IMR-90 (cell line): ENCODE measurements at regions not wholly inside any gene's neighbourhood (a gene's known extent, or its start where the extent isn't known, plus 50 kb on each side); places are given as distances from the start of the nearest gene placed in this dataset.

Experiments used
- ATAC-seq: fragments of 200-7000 bp; cut with Tn5 transposase; 2 replicates; pipeline ENCODE4 v1.9.1; 2020; ENCODE audit warnings: low read depth, mild to moderate bottlenecking, moderate library complexity
- BruUV-seq: library from RNA; stranded (reverse); fragments of 400-500 nt; replicated peaks from 2 replicates; lab custom pipeline; 2021; lab: Mats Ljungman, UMichigan
- CTCF ChIA-PET: fragments of 300-600 bp; formaldehyde crosslinking; extraction: SDS; loops from one replicate; lab custom pipeline; 2021; ENCODE audit warnings: antibody characterized with exemption; lab: Yijun Ruan, JAX
- POLR2A ChIA-PET: fragments of 300-600 bp; sonication (Branson Sonifier 250); formaldehyde crosslinking; loops from one replicate; lab custom pipeline; 2022; ENCODE audit warnings: antibody characterized with exemption; ENCODE audit not compliant: unreplicated experiment; lab: Charles Lee
- DNase-seq: peaks from one replicate; pipeline ENCODE4 v3.0.0; 2013
- H2AFZ ChIP-seq: replicated peaks from 2 replicates; pipeline ENCODE3; 2013; ENCODE audit warnings: low read length, mild to moderate bottlenecking; ENCODE audit not compliant: poor library complexity
- H2AK5ac ChIP-seq: 2 replicates; pipeline ENCODE4 v1.6.1; 2013; ENCODE audit warnings: low read depth, low read length, inconsistent platforms
- H2AK9ac ChIP-seq: replicated peaks from 2 replicates; pipeline ENCODE3; 2013; ENCODE audit warnings: mild to moderate bottlenecking, low read depth, low read length, moderate library complexity; ENCODE audit not compliant: poor library complexity
- H2BK120ac ChIP-seq: 2 replicates; pipeline ENCODE4 v1.6.1; 2013; ENCODE audit warnings: low read depth, low read length, inconsistent platforms
- H2BK15ac ChIP-seq: 3 replicates; pipeline ENCODE4 v1.6.1; 2013; ENCODE audit warnings: low read depth, low read length, inconsistent platforms
- H2BK20ac ChIP-seq: 2 replicates; pipeline ENCODE4 v1.6.1; 2013; ENCODE audit warnings: low read depth, mild to moderate bottlenecking, inconsistent platforms, low read length, moderate library complexity
- H2BK5ac ChIP-seq: 2 replicates; pipeline ENCODE4 v1.6.1; 2013; ENCODE audit warnings: mild to moderate bottlenecking, low read depth, low read length, inconsistent platforms; ENCODE audit not compliant: poor library complexity, severe bottlenecking
- H3K14ac ChIP-seq: replicated peaks from 2 replicates; pipeline ENCODE4 v1.6.1; 2013; ENCODE audit warnings: low read depth, low read length, inconsistent platforms
- H3K18ac ChIP-seq: 2 replicates; pipeline ENCODE4 v1.6.1; 2013; ENCODE audit warnings: low read depth, low read length, control low read depth
- H3K23ac ChIP-seq: 2 replicates; pipeline ENCODE4 v1.6.1; 2013; ENCODE audit warnings: low read depth, low read length, inconsistent platforms
- H3K27ac ChIP-seq: 2 replicates; pipeline ENCODE4 v1.5.1; 2013; ENCODE audit warnings: mild to moderate bottlenecking, control low read depth, low read length; ENCODE audit not compliant: insufficient read depth
- H3K27me3 ChIP-seq: 2 replicates; pipeline ENCODE4 v1.6.1; 2013; ENCODE audit warnings: low read length; ENCODE audit not compliant: control insufficient read depth, insufficient read depth
- H3K36me3 ChIP-seq: 2 replicates; pipeline ENCODE4 v1.6.1; 2013; ENCODE audit warnings: low read length, mixed read lengths; ENCODE audit not compliant: control insufficient read depth, insufficient read depth
- H3K4ac ChIP-seq: 2 replicates; pipeline ENCODE4 v1.6.1; 2013; ENCODE audit warnings: low read depth, low read length, inconsistent platforms
- H3K4me1 ChIP-seq: 2 replicates; pipeline ENCODE4 v1.6.1; 2013; ENCODE audit warnings: low read length, mixed read lengths; ENCODE audit not compliant: control insufficient read depth, insufficient read depth
- H3K4me2 ChIP-seq: 2 replicates; pipeline ENCODE4 v1.6.1; 2013; ENCODE audit warnings: low read depth, mild to moderate bottlenecking, control low read depth, low read length, moderate library complexity
- H3K4me3 ChIP-seq: 2 replicates; pipeline ENCODE4 v1.5.1; 2013; ENCODE audit warnings: low read depth, mild to moderate bottlenecking, control low read depth, low read length, moderate library complexity; ENCODE audit not compliant: insufficient read depth
- H3K56ac ChIP-seq: 2 replicates; pipeline ENCODE4 v1.6.1; 2013; ENCODE audit warnings: low read length, inconsistent platforms; ENCODE audit not compliant: insufficient read depth; ENCODE audit errors: extremely low read depth
- H3K79me1 ChIP-seq, 2 experiments: 2 replicates each; pipeline ENCODE4 v1.6.1; 2013; ENCODE audit warnings: low read length in 2 of 2, inconsistent platforms in 1 of 2, low read depth in 1 of 2
- H3K9ac ChIP-seq: 2 replicates; pipeline ENCODE4 v1.6.1; 2013; ENCODE audit warnings: low read depth, low read length, control low read depth
- H3K9me1 ChIP-seq: 2 replicates; pipeline ENCODE4 v1.6.1; 2013; ENCODE audit warnings: low read length, inconsistent platforms; ENCODE audit not compliant: insufficient read depth
- H3K9me3 ChIP-seq: 2 replicates; pipeline ENCODE4 v1.6.1; 2013; ENCODE audit warnings: low read length; ENCODE audit not compliant: control insufficient read depth, insufficient read depth
- H4K20me1 ChIP-seq: 2 replicates; pipeline ENCODE4 v1.6.1; 2013; ENCODE audit warnings: low read length, inconsistent platforms; ENCODE audit not compliant: insufficient read depth
- H4K5ac ChIP-seq: 2 replicates; pipeline ENCODE4 v1.6.1; 2013; ENCODE audit warnings: mild to moderate bottlenecking, low read depth, low read length, control low read depth
- H4K8ac ChIP-seq, 2 experiments: 2 replicates each; pipeline ENCODE4 v1.6.1; 2013; ENCODE audit warnings: low read depth in 2 of 2, low read length in 2 of 2, control low read depth in 1 of 2, inconsistent platforms in 1 of 2
- H4K91ac ChIP-seq: 2 replicates; pipeline ENCODE4 v1.6.1; 2013; ENCODE audit warnings: low read depth, low read length, inconsistent platforms; ENCODE audit not compliant: insufficient read depth
- BHLHE40 ChIP-seq: fragments of 150-350 bp; IDR thresholded peaks from 2 replicates; pipeline ENCODE4 v1.6.1; 2016; ENCODE audit warnings: mild to moderate bottlenecking, low read depth, low read length
- CHD1 ChIP-seq: IDR thresholded peaks from 2 replicates; pipeline ENCODE4 v1.6.1; 2012; ENCODE audit warnings: low read depth, low read length, improper control_type of control experiment
- CTCF ChIP-seq: conservative IDR thresholded peaks from 2 replicates; pipeline ENCODE4 v1.5.1; 2012; ENCODE audit warnings: mild to moderate bottlenecking, low read depth, low read length, improper control_type of control experiment
- ELK1 ChIP-seq: fragments of 150-350 bp; IDR thresholded peaks from 2 replicates; pipeline ENCODE4 v1.6.1; 2016; ENCODE audit warnings: low read depth, mild to moderate bottlenecking, low read length, moderate library complexity, borderline replicate concordance
- FOS ChIP-seq: fragments of 150-350 bp; IDR thresholded peaks from 2 replicates; pipeline ENCODE4 v1.6.1; 2016; ENCODE audit warnings: low read depth, low read length
- MAFK ChIP-seq: IDR thresholded peaks from 2 replicates; pipeline ENCODE4 v1.6.1; 2012; ENCODE audit warnings: low read depth, low read length, improper control_type of control experiment
- NFE2L2 ChIP-seq: fragments of 150-350 bp; IDR thresholded peaks from 2 replicates; pipeline ENCODE4 v1.6.1; 2016; ENCODE audit warnings: low read depth, mild to moderate bottlenecking, low read length
- POLR2A ChIP-seq: IDR thresholded peaks from 2 replicates; pipeline ENCODE4 v1.6.1; 2012; ENCODE audit warnings: mild to moderate bottlenecking, low read depth, low read length
- RCOR1 ChIP-seq: IDR thresholded peaks from 2 replicates; pipeline ENCODE4 v1.6.1; 2012; ENCODE audit warnings: mild to moderate bottlenecking, low read length, improper control_type of control experiment; ENCODE audit not compliant: insufficient replicate concordance
- RFX5 ChIP-seq: IDR thresholded peaks from 2 replicates; pipeline ENCODE4 v1.8.0; 2012; ENCODE audit warnings: low read depth, mild to moderate bottlenecking, low read length, moderate library complexity
- SMC3 ChIP-seq: fragments of 150-350 bp; IDR thresholded peaks from 2 replicates; pipeline ENCODE4 v1.6.1; 2016; ENCODE audit warnings: low read depth, mild to moderate bottlenecking, antibody characterized with exemption, low read length, moderate library complexity
- WGBS, 2 experiments: methylation state at CpG; one replicate each; pipeline versions ENCODE4 v1.1.5 to v1.1.7; 2013; ENCODE audit warnings: missing lambda C conversion rate in 2 of 2; ENCODE audit not compliant: insufficient read length in 1 of 2; ENCODE audit errors: extremely low coverage in 2 of 2; 5-methylcytosine and 5-hydroxymethylcytosine counted together
- dilution Hi-C: fragments of 300-500 bp; cut with HindIII; formaldehyde crosslinking; loops from one replicate; pipeline ENCODE4 v1.14.3; 2018; ENCODE audit warnings: low sequenced_read_pairs; ENCODE audit not compliant: unreplicated experiment
- in situ Hi-C: fragments of 300-500 bp; cut with MboI; formaldehyde crosslinking; loops from 3 replicates; pipeline ENCODE4 v1.14.3; 2019; ENCODE audit warnings: low sequenced_read_pairs, inconsistent platforms, mixed read lengths
- intact Hi-C: fragments of 100-400 bp; cut with micrococcal nuclease; formaldehyde crosslinking; loops from 2 replicates; pipeline ENCODE4 v1.10.0; 2022

GRCh38 chr13:107459430-107459829, 755.9 kb downstream of the LIG4 start:
- Histone ChIP-seq H2AK9ac (no peak overlapping the region), H3K27me3 (no peaks in the 10 kb centered on the region), H2BK5ac (peak overlapping the region; percentile 50), H3K18ac (no peak overlapping the region), H2AK5ac (peak overlapping the region; percentile 61), H4K8ac (peak overlapping the region in 1 of 2 experiments; percentile 74; a peak in 1 of 4 replicates), H4K5ac (no peak overlapping the region), H3K36me3 (no peaks in the 10 kb centered on the region; the same call in 1 of the 2 replicates), H2BK15ac (0 out of 3 replicates have a peak overlapping the region, but pooled peaks have one; percentile 34), H3K79me1 (peaks cover 17 to 41% of the 10 kb centered on the region in 2 experiments), H4K20me1 (0 out of 2 replicates have a peak, but pooled peaks cover 3% of the 10 kb centered on the region), H3K9me3 (no peaks in the 10 kb centered on the region), H2BK120ac (peak overlapping the region; percentile 59; the same call in 1 of the 2 replicates), H3K14ac (0 out of 2 replicates have a peak overlapping the region, but pooled peaks have one; percentile 58), H2AFZ (no peak overlapping the region), H2BK20ac (peak overlapping the region; percentile 61; the same call in 1 of the 2 replicates), H3K4me1 (peaks cover 9% of the 10 kb centered on the region), H3K4me3 (no peak overlapping the region), H3K27ac (peak overlapping the region; percentile 49; the same call in 1 of the 2 replicates), H3K56ac (no peak overlapping the region), H3K4ac (peak overlapping the region; percentile 76), H3K9me1 (peaks cover 7% of the 10 kb centered on the region), H3K4me2 (no peak overlapping the region; the same call in 1 of the 2 replicates), H3K23ac (no peak overlapping the region), H4K91ac (0 out of 2 replicates have a peak overlapping the region, but pooled peaks have one; percentile 11), H3K9ac (no peak overlapping the region)
- TF ChIP-seq RFX5 (no peak), RCOR1 (no peak), ELK1 (no peak), BHLHE40 (no peak), MAFK (no peak), NFE2L2 (no peak), CTCF (no peak), FOS (no peak), CHD1 (no peak), POLR2A (no peak), SMC3 (no peak)
- no CpG with 5 or more reads among the region's 3 CpGs for WGBS, 2 experiments
- ATAC-seq (peak; percentile 80), DNase-seq (peak; percentile 85)
- ChIA-PET CTCF (interaction anchor here (0.6 to 0.7 kb wide), 2 partner anchors 20 to 132 kb away, joined by 3 to 4 read pairs; no protein-coding TSS in a partner anchor), POLR2A (interaction anchor here (0.5 to 0.8 kb wide), 2 partner anchors 9 to 119 kb away, joined by 4 to 5 read pairs; no protein-coding TSS in a partner anchor)
- in situ Hi-C loops (no loop called here), dilution Hi-C loops (no loop called here), intact Hi-C loops (loop anchor here (10.0 kb wide), 2 partner anchors 195 to 255 kb away; no protein-coding TSS in a partner anchor)
- BruUV-seq: no TSS peak
